ENCODE measurements at regions not wholly inside any gene's neighbourhood (a gene's known extent, or its start where the extent isn't known, plus 50 kb on each side); places are given as distances from the start of the nearest gene placed in this dataset.
A peak's percentile ranks its signal among the peaks of the same experiment; 100 is the strongest.

GRCh38 chr3:194767446-194768207 is 81.9 kb downstream of the FAM43A start:
- Histone ChIP-seq H3K27me3 (ENCODE audit: control insufficient read depth in 2 of 2, insufficient read depth in 1 of 2, low read length in 1 of 2) (no peaks in the 10 kb centered on the region), H3K4me3 (ENCODE audit: low read length in 2 of 2) (no peak overlapping the region), H3K9me3 (ENCODE audit: control insufficient read depth in 2 of 2, insufficient read depth in 1 of 2, low read length in 1 of 2) (no peaks in the 10 kb centered on the region), H3K36me3 (ENCODE audit: control insufficient read depth in 2 of 2, insufficient read depth in 2 of 2, low read length in 1 of 2) (no peaks in the 10 kb centered on the region), H3K4me1 (ENCODE audit: control insufficient read depth in 2 of 2, insufficient read depth in 2 of 2, low read length in 2 of 2) (peaks cover 9 to 14% of the 10 kb centered on the region in 2 donors), H3K27ac (ENCODE audit: low read depth in 1 of 2, low read length in 1 of 2) (no peak overlapping the region)
- DNase-seq (ENCODE audit: low read depth in 6 of 9, low spot score in 9 of 9) = no peak
- WGBS = 94% methylated on average over 8 of the region's 8 CpGs

GRCh38 chr3:194768586-194768985 is 82.9 kb downstream of the FAM43A start:
- H3K27ac ChIP-seq (ENCODE audit: low read depth in 1 of 2, low read length in 1 of 2) = peak overlapping the region in 1 of 2 donors; percentile 32
- H3K4me1 ChIP-seq (ENCODE audit: control insufficient read depth in 2 of 2, insufficient read depth in 2 of 2, low read length in 2 of 2) = peaks cover 9 to 14% of the 10 kb centered on the region in 2 donors
- 95% methylated on average over 10 of the region's 10 CpGs for WGBS
- no peaks in the 10 kb centered on the region for H3K27me3 ChIP-seq (ENCODE audit: control insufficient read depth in 2 of 2, insufficient read depth in 1 of 2, low read length in 1 of 2)
- H3K4me3 ChIP-seq (ENCODE audit: low read length in 2 of 2) = no peak overlapping the region
- no peaks in the 10 kb centered on the region for H3K9me3 ChIP-seq (ENCODE audit: control insufficient read depth in 2 of 2, insufficient read depth in 1 of 2, low read length in 1 of 2)
- DNase-seq (ENCODE audit: low read depth in 6 of 9, low spot score in 9 of 9) = no peak
- H3K36me3 ChIP-seq (ENCODE audit: control insufficient read depth in 2 of 2, insufficient read depth in 2 of 2, low read length in 1 of 2) = no peaks in the 10 kb centered on the region

GRCh38 chr3:194769020-194769643 is 83.4 kb downstream of the FAM43A start:
- Histone ChIP-seq H3K27me3 (ENCODE audit: control insufficient read depth in 2 of 2, insufficient read depth in 1 of 2, low read length in 1 of 2) (no peaks in the 10 kb centered on the region), H3K27ac (ENCODE audit: low read depth in 1 of 2, low read length in 1 of 2) (peak overlapping the region; percentile 77 to 80), H3K9me3 (ENCODE audit: control insufficient read depth in 2 of 2, insufficient read depth in 1 of 2, low read length in 1 of 2) (no peaks in the 10 kb centered on the region), H3K36me3 (ENCODE audit: control insufficient read depth in 2 of 2, insufficient read depth in 2 of 2, low read length in 1 of 2) (no peaks in the 10 kb centered on the region), H3K4me3 (ENCODE audit: low read length in 2 of 2) (peak overlapping the region; percentile 32 to 42), H3K4me1 (ENCODE audit: control insufficient read depth in 2 of 2, insufficient read depth in 2 of 2, low read length in 2 of 2) (peaks cover 9 to 14% of the 10 kb centered on the region in 2 donors)
- peak; percentile 91 to 98 (median 96) for DNase-seq (ENCODE audit: low read depth in 6 of 9, low spot score in 9 of 9)
- 1% methylated on average over 16 of the region's 16 CpGs for WGBS

GRCh38 chr3:194772241-194773000 is 86.7 kb downstream of the FAM43A start:
- H3K27ac ChIP-seq (ENCODE audit: low read depth in 1 of 2, low read length in 1 of 2) = no peak overlapping the region

GRCh38 chr3:194773216-194773615 is 87.5 kb downstream of the FAM43A start:
- DNase-seq (ENCODE audit: low read depth in 6 of 9, low spot score in 9 of 9) = no peak
- Histone ChIP-seq H3K4me1 (ENCODE audit: control insufficient read depth in 2 of 2, insufficient read depth in 2 of 2, low read length in 2 of 2) (peaks cover 9 to 11% of the 10 kb centered on the region in 2 donors), H3K9me3 (ENCODE audit: control insufficient read depth in 2 of 2, insufficient read depth in 1 of 2, low read length in 1 of 2) (no peaks in the 10 kb centered on the region), H3K27ac (ENCODE audit: low read depth in 1 of 2, low read length in 1 of 2) (no peak overlapping the region), H3K4me3 (ENCODE audit: low read length in 2 of 2) (no peak overlapping the region), H3K36me3 (ENCODE audit: control insufficient read depth in 2 of 2, insufficient read depth in 2 of 2, low read length in 1 of 2) (no peaks in the 10 kb centered on the region), H3K27me3 (ENCODE audit: control insufficient read depth in 2 of 2, insufficient read depth in 1 of 2, low read length in 1 of 2) (no peaks in the 10 kb centered on the region)
- WGBS = 85% methylated on average over 5 of the region's 5 CpGs

More at GRCh38 chr3:194772241-194773000, 86.7 kb downstream of the FAM43A start:
- no peaks in the 10 kb centered on the region for H3K36me3 ChIP-seq (ENCODE audit: control insufficient read depth in 2 of 2, insufficient read depth in 2 of 2, low read length in 1 of 2)
- H3K27me3 ChIP-seq (ENCODE audit: control insufficient read depth in 2 of 2, insufficient read depth in 1 of 2, low read length in 1 of 2) = no peaks in the 10 kb centered on the region
- 94% methylated on average over 13 of the region's 13 CpGs for WGBS
- no peak for DNase-seq (ENCODE audit: low read depth in 6 of 9, low spot score in 9 of 9)
- peaks cover 9 to 11% of the 10 kb centered on the region in 2 donors for H3K4me1 ChIP-seq (ENCODE audit: control insufficient read depth in 2 of 2, insufficient read depth in 2 of 2, low read length in 2 of 2)
- no peaks in the 10 kb centered on the region for H3K9me3 ChIP-seq (ENCODE audit: control insufficient read depth in 2 of 2, insufficient read depth in 1 of 2, low read length in 1 of 2)
- no peak overlapping the region for H3K4me3 ChIP-seq (ENCODE audit: low read length in 2 of 2)

- no peaks in the 10 kb centered on the region for H3K36me3 ChIP-seq (ENCODE audit: control insufficient read depth in 2 of 2, insufficient read depth in 2 of 2, low read length in 1 of 2)
- no peak for DNase-seq (ENCODE audit: low read depth in 6 of 9, low spot score in 9 of 9)
- no peaks in the 10 kb centered on the region for H3K27me3 ChIP-seq (ENCODE audit: control insufficient read depth in 2 of 2, insufficient read depth in 1 of 2, low read length in 1 of 2)
- no peak overlapping the region for H3K4me3 ChIP-seq (ENCODE audit: low read length in 2 of 2)
- H3K4me1 ChIP-seq (ENCODE audit: control insufficient read depth in 2 of 2, insufficient read depth in 2 of 2, low read length in 2 of 2) = peaks cover 3 to 4% of the 10 kb centered on the region in 2 donors
- no peak overlapping the region for H3K27ac ChIP-seq (ENCODE audit: low read depth in 1 of 2, low read length in 1 of 2)
- WGBS = 90% methylated on average over 5 of the region's 5 CpGs
- H3K9me3 ChIP-seq (ENCODE audit: control insufficient read depth in 2 of 2, insufficient read depth in 1 of 2, low read length in 1 of 2) = no peaks in the 10 kb centered on the region
These were observed 88.2 kb downstream of the FAM43A start for GRCh38 chr3:194773771-194774455.

- Histone ChIP-seq H3K27me3 (ENCODE audit: control insufficient read depth in 2 of 2, insufficient read depth in 1 of 2, low read length in 1 of 2) (peaks cover 0 to 6% of the 10 kb centered on the region in 2 donors), H3K9me3 (ENCODE audit: control insufficient read depth in 2 of 2, insufficient read depth in 1 of 2, low read length in 1 of 2) (no peaks in the 10 kb centered on the region), H3K4me3 (ENCODE audit: low read length in 2 of 2) (no peak overlapping the region), H3K4me1 (ENCODE audit: control insufficient read depth in 2 of 2, insufficient read depth in 2 of 2, low read length in 2 of 2) (no peaks in the 10 kb centered on the region), H3K27ac (ENCODE audit: low read depth in 1 of 2, low read length in 1 of 2) (no peak overlapping the region), H3K36me3 (ENCODE audit: control insufficient read depth in 2 of 2, insufficient read depth in 2 of 2, low read length in 1 of 2) (no peaks in the 10 kb centered on the region)
- WGBS = 96% methylated on average over 3 of the region's 3 CpGs
- DNase-seq (ENCODE audit: low read depth in 6 of 9, low spot score in 9 of 9) = no peak
These were observed 89.6 kb downstream of the FAM43A start for GRCh38 chr3:194775266-194775665.

- Histone ChIP-seq H3K9me3 (ENCODE audit: control insufficient read depth in 2 of 2, insufficient read depth in 1 of 2, low read length in 1 of 2) (no peaks in the 10 kb centered on the region), H3K4me3 (ENCODE audit: low read length in 2 of 2) (no peak overlapping the region), H3K27me3 (ENCODE audit: control insufficient read depth in 2 of 2, insufficient read depth in 1 of 2, low read length in 1 of 2) (peaks cover 0 to 6% of the 10 kb centered on the region in 2 donors), H3K27ac (ENCODE audit: low read depth in 1 of 2, low read length in 1 of 2) (no peak overlapping the region), H3K4me1 (ENCODE audit: control insufficient read depth in 2 of 2, insufficient read depth in 2 of 2, low read length in 2 of 2) (no peaks in the 10 kb centered on the region), H3K36me3 (ENCODE audit: control insufficient read depth in 2 of 2, insufficient read depth in 2 of 2, low read length in 1 of 2) (no peaks in the 10 kb centered on the region)
- 95% methylated on average over 3 of the region's 3 CpGs for WGBS
- DNase-seq (ENCODE audit: low read depth in 6 of 9, low spot score in 9 of 9) = no peak
These were observed 90.0 kb downstream of the FAM43A start for GRCh38 chr3:194775731-194776130.

Measured in thymus (tissue), 11 donors.